ENCODE measurements at regions not wholly inside any gene's neighbourhood (a gene's known extent, or its start where the extent isn't known, plus 50 kb on each side); places are given as distances from the start of the nearest gene placed in this dataset.

DNA sequence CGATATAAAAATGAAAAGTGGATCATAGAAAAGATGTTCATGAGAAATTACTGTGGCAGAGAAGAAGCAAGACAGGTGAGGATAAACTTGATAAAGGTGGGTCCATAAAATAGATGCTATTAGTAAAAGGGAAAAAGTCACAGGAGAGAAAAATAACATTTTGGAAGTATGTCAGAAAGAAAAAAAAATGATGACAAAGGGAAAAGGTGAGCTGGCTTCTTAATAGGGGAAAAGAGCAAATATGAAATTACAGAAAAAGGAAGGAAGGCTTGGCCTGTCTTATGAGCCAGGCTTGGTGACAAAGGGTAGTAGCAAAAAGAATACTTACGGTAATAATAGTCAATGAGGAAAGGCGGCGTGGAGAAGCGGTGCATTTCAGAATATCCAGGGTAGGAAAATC, 386.1 kb downstream of the RWDD3 start:
- TF ChIP-seq, protein P1, sequence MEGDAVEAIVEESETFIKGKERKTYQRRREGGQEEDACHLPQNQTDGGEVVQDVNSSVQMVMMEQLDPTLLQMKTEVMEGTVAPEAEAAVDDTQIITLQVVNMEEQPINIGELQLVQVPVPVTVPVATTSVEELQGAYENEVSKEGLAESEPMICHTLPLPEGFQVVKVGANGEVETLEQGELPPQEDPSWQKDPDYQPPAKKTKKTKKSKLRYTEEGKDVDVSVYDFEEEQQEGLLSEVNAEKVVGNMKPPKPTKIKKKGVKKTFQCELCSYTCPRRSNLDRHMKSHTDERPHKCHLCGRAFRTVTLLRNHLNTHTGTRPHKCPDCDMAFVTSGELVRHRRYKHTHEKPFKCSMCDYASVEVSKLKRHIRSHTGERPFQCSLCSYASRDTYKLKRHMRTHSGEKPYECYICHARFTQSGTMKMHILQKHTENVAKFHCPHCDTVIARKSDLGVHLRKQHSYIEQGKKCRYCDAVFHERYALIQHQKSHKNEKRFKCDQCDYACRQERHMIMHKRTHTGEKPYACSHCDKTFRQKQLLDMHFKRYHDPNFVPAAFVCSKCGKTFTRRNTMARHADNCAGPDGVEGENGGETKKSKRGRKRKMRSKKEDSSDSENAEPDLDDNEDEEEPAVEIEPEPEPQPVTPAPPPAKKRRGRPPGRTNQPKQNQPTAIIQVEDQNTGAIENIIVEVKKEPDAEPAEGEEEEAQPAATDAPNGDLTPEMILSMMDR (IDR thresholded peaks at IDR 0.05): no peak
- TF ChIP-seq POLR2A (IDR thresholded peaks at IDR 0.05): no peak
